HUES64 (cell line): ENCODE measurements at regions not wholly inside any gene's neighbourhood (a gene's known extent, or its start where the extent isn't known, plus 50 kb on each side); places are given as distances from the start of the nearest gene placed in this dataset.

ENCODE experiments used
- H3K27ac ChIP-seq: 2 replicates; pipeline ENCODE4 v1.7.0; 2013; ENCODE audit warnings: low read depth, low read length, inconsistent platforms
- H3K27me3 ChIP-seq: 2 replicates; pipeline ENCODE4 v1.6.1; 2013; ENCODE audit warnings: mild to moderate bottlenecking, low read length; ENCODE audit not compliant: insufficient read depth
- H3K36me3 ChIP-seq: 2 replicates; pipeline ENCODE4 v1.6.1; 2013; ENCODE audit warnings: mild to moderate bottlenecking, low read length; ENCODE audit not compliant: insufficient read depth
- H3K4me1 ChIP-seq: 2 replicates; pipeline ENCODE4 v1.6.1; 2013; ENCODE audit warnings: mild to moderate bottlenecking, low read length, moderate library complexity; ENCODE audit not compliant: insufficient read depth
- H3K4me3 ChIP-seq: 2 replicates; pipeline ENCODE4 v1.5.1; 2013; ENCODE audit warnings: mild to moderate bottlenecking, low read length, moderate library complexity
- H3K9ac ChIP-seq: 2 replicates; pipeline ENCODE4 v1.6.1; 2013; ENCODE audit warnings: mild to moderate bottlenecking, low read depth, low read length
- H3K9me3 ChIP-seq: 2 replicates; pipeline ENCODE4 v1.6.1; 2013; ENCODE audit warnings: low read depth, low read length; ENCODE audit not compliant: insufficient read depth
- WGBS: fragments of 150-250, 120-280 bp; methylation state at CpG from one replicate; pipeline ENCODE4 v1.1.7; 2013; ENCODE audit warnings: missing lambda C conversion rate; 5-methylcytosine and 5-hydroxymethylcytosine counted together

DNA sequence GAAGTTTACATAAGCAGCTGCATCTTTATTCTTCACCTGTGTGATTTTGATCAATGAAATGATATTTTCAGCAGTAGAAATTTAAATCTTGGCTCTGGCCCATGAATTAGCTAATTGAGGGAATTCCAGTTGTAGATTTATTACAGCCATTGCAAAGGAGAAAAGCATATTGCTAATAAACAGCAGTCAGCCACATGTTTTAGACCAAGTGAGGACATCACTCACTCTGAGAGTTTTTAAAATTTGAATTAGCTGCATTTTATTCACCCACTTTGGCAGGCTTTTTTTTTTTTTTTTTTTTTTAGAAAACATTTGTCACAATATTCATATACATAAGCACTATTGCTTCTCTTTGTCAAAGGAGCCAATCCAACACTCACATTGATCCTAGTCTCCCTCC, 479.4 kb upstream of the VRK2 start:
- Histone ChIP-seq H3K4me1 (no peaks in the 10 kb centered on the region), H3K9ac (no peak overlapping the region), H3K27me3 (no peaks in the 10 kb centered on the region), H3K9me3 (no peaks in the 10 kb centered on the region), H3K36me3 (no peaks in the 10 kb centered on the region), H3K27ac (no peak overlapping the region), H3K4me3 (no peak overlapping the region)

DNA sequence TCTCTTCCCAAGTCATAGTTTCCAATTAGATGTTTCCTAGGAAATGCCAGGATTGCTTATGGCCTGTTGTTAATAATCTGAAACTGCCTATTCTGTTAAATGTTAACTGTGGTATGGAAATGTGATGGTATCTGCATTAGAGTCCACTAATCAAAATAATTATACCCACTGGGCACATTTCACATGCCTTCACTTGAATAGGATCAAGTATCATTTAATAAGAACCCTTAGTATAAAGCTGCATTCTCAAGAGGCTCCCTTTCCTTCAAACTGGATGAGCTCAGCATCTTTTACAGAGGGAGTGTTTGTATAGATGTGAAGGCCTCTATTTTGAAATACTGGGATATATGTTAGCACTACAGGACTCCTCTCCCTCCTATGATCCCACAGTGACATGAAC, 477.2 kb upstream of the VRK2 start:
- H3K4me1 ChIP-seq: no peaks in the 10 kb centered on the region
- no peaks in the 10 kb centered on the region for H3K9me3 ChIP-seq
- no peak overlapping the region for H3K4me3 ChIP-seq
- no peak overlapping the region for H3K9ac ChIP-seq
- H3K27ac ChIP-seq: no peak overlapping the region
- H3K27me3 ChIP-seq: no peaks in the 10 kb centered on the region
- no peaks in the 10 kb centered on the region for H3K36me3 ChIP-seq

- no peaks in the 10 kb centered on the region for H3K4me1 ChIP-seq
- no peak overlapping the region for H3K27ac ChIP-seq
- no peak overlapping the region for H3K9ac ChIP-seq
- H3K36me3 ChIP-seq: no peaks in the 10 kb centered on the region
- H3K27me3 ChIP-seq: no peaks in the 10 kb centered on the region
- no peak overlapping the region for H3K4me3 ChIP-seq
- 96% methylated on average over 2 of the region's 2 CpGs for WGBS
- H3K9me3 ChIP-seq: no peaks in the 10 kb centered on the region
These were observed 475.6 kb upstream of the VRK2 start for GRCh38 chr2:57570961-57571360.

GRCh38 chr2:57575700-57576268, 470.8 kb upstream of the VRK2 start:
- H3K9ac ChIP-seq: no peak overlapping the region
- WGBS: 93% methylated on average over 4 of the region's 5 CpGs
- H3K36me3 ChIP-seq: no peaks in the 10 kb centered on the region
- no peaks in the 10 kb centered on the region for H3K27me3 ChIP-seq
- H3K27ac ChIP-seq: no peak overlapping the region
- H3K4me3 ChIP-seq: no peak overlapping the region
- H3K4me1 ChIP-seq: no peaks in the 10 kb centered on the region
- no peaks in the 10 kb centered on the region for H3K9me3 ChIP-seq

- no peaks in the 10 kb centered on the region for H3K9me3 ChIP-seq
- H3K36me3 ChIP-seq: no peaks in the 10 kb centered on the region
- no peaks in the 10 kb centered on the region for H3K4me1 ChIP-seq
- no peak overlapping the region for H3K4me3 ChIP-seq
- no peaks in the 10 kb centered on the region for H3K27me3 ChIP-seq
- H3K27ac ChIP-seq: no peak overlapping the region
- no peak overlapping the region for H3K9ac ChIP-seq
- WGBS: 100% methylated on average over 1 of the region's 1 CpG
These were observed 469.6 kb upstream of the VRK2 start for GRCh38 chr2:57576983-57577382.

DNA sequence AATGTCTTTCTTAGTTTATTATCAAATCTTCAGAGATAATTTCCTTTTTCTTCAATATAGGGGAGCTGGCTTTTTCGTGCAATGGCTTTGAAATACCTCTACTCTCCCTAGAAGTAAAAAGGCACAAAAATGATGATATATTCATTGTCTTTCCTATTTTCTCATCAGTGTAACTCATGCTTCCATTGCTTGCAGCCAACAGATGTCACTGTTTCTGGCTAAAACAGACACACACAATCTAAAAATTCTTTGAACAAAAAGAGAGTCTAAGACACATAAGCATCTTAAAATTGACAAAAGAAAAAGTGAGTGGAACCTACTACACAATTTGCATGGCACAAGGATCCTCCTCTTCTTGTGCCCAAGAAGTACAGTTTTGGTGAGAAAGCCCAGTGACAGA, 448.7 kb upstream of the VRK2 start:
- Histone ChIP-seq H3K9ac (no peak overlapping the region), H3K9me3 (no peaks in the 10 kb centered on the region), H3K27ac (no peak overlapping the region), H3K4me3 (no peak overlapping the region), H3K27me3 (no peaks in the 10 kb centered on the region), H3K36me3 (no peaks in the 10 kb centered on the region), H3K4me1 (peaks cover 13% of the 10 kb centered on the region)
- WGBS: 100% methylated on average over 1 of the region's 1 CpG

DNA sequence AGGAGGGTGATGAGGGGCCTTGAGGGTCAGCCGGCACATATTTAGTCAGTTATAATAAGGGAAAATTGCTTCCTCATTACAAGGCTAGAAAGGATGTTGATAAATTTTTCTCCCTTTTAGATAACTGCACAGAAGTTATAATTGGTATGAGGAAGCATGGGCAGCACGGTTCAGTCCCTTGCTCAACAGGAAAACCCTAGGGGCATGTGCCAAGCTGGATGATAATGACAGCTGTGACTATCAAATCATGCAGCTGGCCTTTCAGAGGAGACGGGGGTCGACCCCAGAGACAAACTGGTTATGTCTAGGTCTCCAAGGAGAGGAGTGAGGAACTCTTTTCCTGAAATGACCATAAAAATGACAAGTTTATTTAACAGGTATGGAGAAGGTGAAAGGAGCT, 448.1 kb upstream of the VRK2 start:
- no peaks in the 10 kb centered on the region for H3K36me3 ChIP-seq
- no peak overlapping the region for H3K4me3 ChIP-seq
- H3K27me3 ChIP-seq: no peaks in the 10 kb centered on the region
- no peak overlapping the region for H3K9ac ChIP-seq
- H3K4me1 ChIP-seq: peaks cover 13% of the 10 kb centered on the region
- WGBS: 86% methylated on average over 4 of the region's 4 CpGs
- H3K27ac ChIP-seq: no peak overlapping the region
- H3K9me3 ChIP-seq: no peaks in the 10 kb centered on the region

DNA sequence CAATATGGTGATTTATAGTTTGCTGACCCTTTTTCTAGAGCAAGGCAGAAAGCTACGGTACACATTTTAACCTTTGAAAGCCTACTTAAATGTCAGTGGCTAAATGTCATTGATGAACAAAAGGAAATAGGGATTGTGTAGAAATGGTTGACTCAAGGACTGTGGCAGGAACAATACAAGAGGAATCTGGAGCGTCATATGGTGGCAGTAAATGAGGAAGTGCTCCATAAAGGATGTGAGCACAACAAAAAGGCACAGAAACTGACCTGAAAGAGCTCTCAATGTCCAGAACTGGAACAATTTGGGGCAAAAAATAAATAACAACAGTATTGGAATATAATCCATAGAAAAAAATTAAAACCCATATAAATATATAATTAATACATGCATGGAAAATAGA, 443.9 kb upstream of the VRK2 start:
- no peak overlapping the region for H3K4me3 ChIP-seq
- H3K9me3 ChIP-seq: no peaks in the 10 kb centered on the region
- 82% methylated on average over 2 of the region's 2 CpGs for WGBS
- peaks cover 13% of the 10 kb centered on the region for H3K4me1 ChIP-seq
- no peaks in the 10 kb centered on the region for H3K27me3 ChIP-seq
- no peak overlapping the region for H3K9ac ChIP-seq
- H3K27ac ChIP-seq: no peak overlapping the region
- no peaks in the 10 kb centered on the region for H3K36me3 ChIP-seq

DNA sequence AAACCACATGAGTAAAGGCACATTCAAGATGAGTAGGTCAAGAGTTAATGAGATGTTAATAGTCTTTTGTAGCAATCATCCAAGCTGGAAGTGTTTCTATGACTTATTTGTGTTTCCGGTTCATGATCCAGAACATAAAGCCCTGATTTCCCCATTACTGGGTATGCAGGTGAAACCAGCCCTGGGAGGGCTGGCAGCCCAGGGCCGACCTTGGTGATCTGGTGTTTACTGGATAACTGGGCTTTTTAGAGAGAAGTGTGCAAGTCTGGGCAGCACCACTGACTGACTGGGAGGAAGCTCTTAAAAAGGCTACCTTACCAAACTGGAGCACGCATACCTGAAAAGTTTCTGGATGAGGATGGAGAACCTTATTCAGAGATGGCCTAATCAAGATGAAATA, 431.6 kb upstream of the VRK2 start:
- no peaks in the 10 kb centered on the region for H3K27me3 ChIP-seq
- 77% methylated on average over 3 of the region's 3 CpGs for WGBS
- no peak overlapping the region for H3K4me3 ChIP-seq
- no peak overlapping the region for H3K27ac ChIP-seq
- no peaks in the 10 kb centered on the region for H3K4me1 ChIP-seq
- no peaks in the 10 kb centered on the region for H3K36me3 ChIP-seq
- H3K9me3 ChIP-seq: no peaks in the 10 kb centered on the region
- H3K9ac ChIP-seq: no peak overlapping the region

GRCh38 chr2:57615855-57616556, 430.6 kb upstream of the VRK2 start:
- Histone ChIP-seq H3K27ac (no peak overlapping the region), H3K9me3 (no peaks in the 10 kb centered on the region), H3K36me3 (no peaks in the 10 kb centered on the region), H3K27me3 (no peaks in the 10 kb centered on the region), H3K9ac (no peak overlapping the region), H3K4me1 (no peaks in the 10 kb centered on the region), H3K4me3 (no peak overlapping the region)
- WGBS: 83% methylated on average over 1 of the region's 1 CpG

GRCh38 chr2:57617318-57617717, 429.3 kb upstream of the VRK2 start:
- no peak overlapping the region for H3K4me3 ChIP-seq
- no peaks in the 10 kb centered on the region for H3K36me3 ChIP-seq
- 85% methylated on average over 3 of the region's 3 CpGs for WGBS
- H3K27me3 ChIP-seq: no peaks in the 10 kb centered on the region
- no peaks in the 10 kb centered on the region for H3K9me3 ChIP-seq
- no peak overlapping the region for H3K9ac ChIP-seq
- H3K4me1 ChIP-seq: peaks cover 9% of the 10 kb centered on the region
- no peak overlapping the region for H3K27ac ChIP-seq

GRCh38 chr2:57621122-57621663, 425.4 kb upstream of the VRK2 start:
- Histone ChIP-seq H3K9ac (no peak overlapping the region), H3K36me3 (no peaks in the 10 kb centered on the region), H3K4me1 (peaks cover 11% of the 10 kb centered on the region), H3K27me3 (no peaks in the 10 kb centered on the region), H3K27ac (no peak overlapping the region), H3K9me3 (no peaks in the 10 kb centered on the region), H3K4me3 (no peak overlapping the region)
- 78% methylated on average over 2 of the region's 2 CpGs for WGBS
